OCI-LY1 (cell line): ENCODE measurements at regions not wholly inside any gene's neighbourhood (a gene's known extent, or its start where the extent isn't known, plus 50 kb on each side); places are given as distances from the start of the nearest gene placed in this dataset.

Source experiments
- H2AFZ ChIP-seq: fragments of 200-600 bp; sonication (generic), shearing (Covaris generic); 2 replicates; pipeline ENCODE4 v1.6.0; 2014; ENCODE audit warnings: antibody characterized with exemption, mild to moderate bottlenecking, low read length
- H3F3A ChIP-seq: fragments of 200-600 bp; sonication (generic), shearing (Covaris generic); 2 replicates; pipeline ENCODE4 v1.6.0; 2014; ENCODE audit warnings: mild to moderate bottlenecking, antibody characterized with exemption, low read length, moderate library complexity; ENCODE audit not compliant: insufficient read depth
- H3K27ac ChIP-seq: fragments of 200-600 bp; sonication (generic); 2 replicates; pipeline ENCODE4 v1.5.1; 2014; ENCODE audit warnings: low read length, mixed run types, mild to moderate bottlenecking, low read depth; ENCODE audit not compliant: poor library complexity, severe bottlenecking
- H3K27me3 ChIP-seq: fragments of 200-600 bp; sonication (generic); 2 replicates; pipeline ENCODE4 v1.6.0; 2014; ENCODE audit warnings: antibody characterized with exemption, mild to moderate bottlenecking, low read length, moderate library complexity; ENCODE audit not compliant: insufficient read depth
- H3K36me3 ChIP-seq: fragments of 200-600 bp; sonication (generic); 2 replicates; pipeline ENCODE4 v1.6.1; 2014; ENCODE audit warnings: mild to moderate bottlenecking, antibody characterized with exemption, low read length, moderate library complexity, mixed read lengths; ENCODE audit not compliant: insufficient read depth
- H3K4me1 ChIP-seq: fragments of 200-600 bp; sonication (generic); 2 replicates; pipeline ENCODE4 v1.5.1; 2014; ENCODE audit warnings: mild to moderate bottlenecking, low read length, moderate library complexity; ENCODE audit not compliant: insufficient read depth, severe bottlenecking
- H3K4me2 ChIP-seq: fragments of 200-600 bp; sonication (generic), shearing (Covaris generic); 2 replicates; pipeline ENCODE4 v1.6.1; 2014; ENCODE audit warnings: low read length
- H3K4me3 ChIP-seq: fragments of 200-600 bp; sonication (generic); 2 replicates; pipeline ENCODE4 v1.5.1; 2014; ENCODE audit warnings: low read length, low read depth, mild to moderate bottlenecking, mixed read lengths; ENCODE audit not compliant: poor library complexity, severe bottlenecking
- H3K79me2 ChIP-seq: fragments of 200-600 bp; shearing (Covaris generic); 2 replicates; pipeline ENCODE4 v1.6.1; 2016; ENCODE audit warnings: mixed run types, low read length, mixed read lengths; ENCODE audit not compliant: insufficient read depth
- H3K9ac ChIP-seq: fragments of 200-600 bp; sonication (generic), shearing (Covaris generic); 2 replicates; pipeline ENCODE4 v1.6.1; 2014; ENCODE audit warnings: mild to moderate bottlenecking, low read length, mixed read lengths
- H3K9me2 ChIP-seq: fragments of 200-600 bp; sonication (generic), shearing (Covaris generic); 2 replicates; pipeline ENCODE4 v1.6.1; 2014; ENCODE audit warnings: low read depth, mild to moderate bottlenecking, low read length, mixed read lengths
- H3K9me3 ChIP-seq: fragments of 200-600 bp; shearing (Covaris generic); 2 replicates; pipeline ENCODE4 v1.6.1; 2014; ENCODE audit warnings: low read length, mixed read lengths
- H4K20me1 ChIP-seq: fragments of 200-600 bp; sonication (generic), shearing (Covaris generic); 2 replicates; pipeline ENCODE4 v1.6.0; 2016; ENCODE audit warnings: mild to moderate bottlenecking, low read length; ENCODE audit not compliant: insufficient read depth
- EZH2 ChIP-seq: fragments of 200-600 bp; sonication (generic), shearing (Covaris generic); IDR thresholded peaks from 2 replicates; pipeline ENCODE4 v1.8.0; 2017; ENCODE audit warnings: borderline replicate concordance, mixed run types, mild to moderate bottlenecking, antibody characterized with exemption, low read length, moderate library complexity, mixed read lengths
- TF ChIP-seq, protein P1 (sequence below): fragments of 200-600 bp; sonication (generic), shearing (Covaris generic); IDR thresholded peaks from 2 replicates; pipeline ENCODE4 v1.5.1; 2017; ENCODE audit warnings: mild to moderate bottlenecking, antibody characterized with exemption, low read length, moderate library complexity, mixed read lengths

- Histone ChIP-seq H3K4me1 (no peaks in the 10 kb centered on the region), H3K9ac (no peak overlapping the region), H3K27ac (no peak overlapping the region), H3K36me3 (no peaks in the 10 kb centered on the region), H3K4me3 (no peak overlapping the region), H3K9me2 (no peaks in the 10 kb centered on the region), H3K27me3 (no peaks in the 10 kb centered on the region; the same call in 1 of the 2 replicates), H4K20me1 (no peaks in the 10 kb centered on the region), H3K9me3 (no peaks in the 10 kb centered on the region), H2AFZ (no peak overlapping the region), H3K4me2 (no peak overlapping the region), H3F3A (no peaks in the 10 kb centered on the region), H3K79me2 (no peaks in the 10 kb centered on the region)
- TF ChIP-seq, protein P1, sequence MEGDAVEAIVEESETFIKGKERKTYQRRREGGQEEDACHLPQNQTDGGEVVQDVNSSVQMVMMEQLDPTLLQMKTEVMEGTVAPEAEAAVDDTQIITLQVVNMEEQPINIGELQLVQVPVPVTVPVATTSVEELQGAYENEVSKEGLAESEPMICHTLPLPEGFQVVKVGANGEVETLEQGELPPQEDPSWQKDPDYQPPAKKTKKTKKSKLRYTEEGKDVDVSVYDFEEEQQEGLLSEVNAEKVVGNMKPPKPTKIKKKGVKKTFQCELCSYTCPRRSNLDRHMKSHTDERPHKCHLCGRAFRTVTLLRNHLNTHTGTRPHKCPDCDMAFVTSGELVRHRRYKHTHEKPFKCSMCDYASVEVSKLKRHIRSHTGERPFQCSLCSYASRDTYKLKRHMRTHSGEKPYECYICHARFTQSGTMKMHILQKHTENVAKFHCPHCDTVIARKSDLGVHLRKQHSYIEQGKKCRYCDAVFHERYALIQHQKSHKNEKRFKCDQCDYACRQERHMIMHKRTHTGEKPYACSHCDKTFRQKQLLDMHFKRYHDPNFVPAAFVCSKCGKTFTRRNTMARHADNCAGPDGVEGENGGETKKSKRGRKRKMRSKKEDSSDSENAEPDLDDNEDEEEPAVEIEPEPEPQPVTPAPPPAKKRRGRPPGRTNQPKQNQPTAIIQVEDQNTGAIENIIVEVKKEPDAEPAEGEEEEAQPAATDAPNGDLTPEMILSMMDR = no peak
- TF ChIP-seq EZH2 = no peak
These were observed 215.9 kb upstream of the TNRC6C start for GRCh38 chr17:77742579-77742978.

GRCh38 chr17:77744066-77744988, 214.2 kb upstream of the TNRC6C start:
- H3K79me2 ChIP-seq = no peaks in the 10 kb centered on the region
- no peaks in the 10 kb centered on the region for H3K36me3 ChIP-seq
- no peak overlapping the region for H2AFZ ChIP-seq
- H3K9me2 ChIP-seq = no peaks in the 10 kb centered on the region
- H3K27me3 ChIP-seq = no peaks in the 10 kb centered on the region; the same call in 1 of the 2 replicates
- H3K4me1 ChIP-seq = no peaks in the 10 kb centered on the region
- no peaks in the 10 kb centered on the region for H3F3A ChIP-seq
- H3K9me3 ChIP-seq = no peaks in the 10 kb centered on the region
- H4K20me1 ChIP-seq = no peaks in the 10 kb centered on the region
- no peak overlapping the region for H3K9ac ChIP-seq
- H3K27ac ChIP-seq = no peak overlapping the region
- TF ChIP-seq, protein P1 = no peak
- TF ChIP-seq EZH2 = no peak
- no peak overlapping the region for H3K4me3 ChIP-seq
- no peak overlapping the region for H3K4me2 ChIP-seq

- no peaks in the 10 kb centered on the region; the same call in 1 of the 2 replicates for H3K27me3 ChIP-seq
- H4K20me1 ChIP-seq = no peaks in the 10 kb centered on the region
- no peak overlapping the region for H3K27ac ChIP-seq
- no peak overlapping the region for H3K4me2 ChIP-seq
- H3K79me2 ChIP-seq = no peaks in the 10 kb centered on the region
- H3K4me1 ChIP-seq = no peaks in the 10 kb centered on the region
- TF ChIP-seq EZH2 = no peak
- TF ChIP-seq, protein P1 = no peak
- H3K9ac ChIP-seq = no peak overlapping the region
- no peaks in the 10 kb centered on the region for H3K9me2 ChIP-seq
- H3F3A ChIP-seq = no peaks in the 10 kb centered on the region
- H3K4me3 ChIP-seq = no peak overlapping the region
- H3K9me3 ChIP-seq = no peaks in the 10 kb centered on the region
- no peaks in the 10 kb centered on the region for H3K36me3 ChIP-seq
- H2AFZ ChIP-seq = no peak overlapping the region
These were observed 212.8 kb upstream of the TNRC6C start for GRCh38 chr17:77745702-77746101.
